ENCODE measurements at regions not wholly inside any gene's neighbourhood (a gene's known extent, or its start where the extent isn't known, plus 50 kb on each side); places are given as distances from the start of the nearest gene placed in this dataset.

GRCh38 chr2:149739883-149740265, 152.3 kb upstream of the MMADHC start:
- TF ChIP-seq, protein P1, sequence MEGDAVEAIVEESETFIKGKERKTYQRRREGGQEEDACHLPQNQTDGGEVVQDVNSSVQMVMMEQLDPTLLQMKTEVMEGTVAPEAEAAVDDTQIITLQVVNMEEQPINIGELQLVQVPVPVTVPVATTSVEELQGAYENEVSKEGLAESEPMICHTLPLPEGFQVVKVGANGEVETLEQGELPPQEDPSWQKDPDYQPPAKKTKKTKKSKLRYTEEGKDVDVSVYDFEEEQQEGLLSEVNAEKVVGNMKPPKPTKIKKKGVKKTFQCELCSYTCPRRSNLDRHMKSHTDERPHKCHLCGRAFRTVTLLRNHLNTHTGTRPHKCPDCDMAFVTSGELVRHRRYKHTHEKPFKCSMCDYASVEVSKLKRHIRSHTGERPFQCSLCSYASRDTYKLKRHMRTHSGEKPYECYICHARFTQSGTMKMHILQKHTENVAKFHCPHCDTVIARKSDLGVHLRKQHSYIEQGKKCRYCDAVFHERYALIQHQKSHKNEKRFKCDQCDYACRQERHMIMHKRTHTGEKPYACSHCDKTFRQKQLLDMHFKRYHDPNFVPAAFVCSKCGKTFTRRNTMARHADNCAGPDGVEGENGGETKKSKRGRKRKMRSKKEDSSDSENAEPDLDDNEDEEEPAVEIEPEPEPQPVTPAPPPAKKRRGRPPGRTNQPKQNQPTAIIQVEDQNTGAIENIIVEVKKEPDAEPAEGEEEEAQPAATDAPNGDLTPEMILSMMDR (IDR thresholded peaks at IDR 0.05; ENCODE audit: low read length), result no peak
- TF ChIP-seq EZH2 (IDR thresholded peaks at IDR 0.05; ENCODE audit: borderline replicate concordance, low read length), result no peak
